ENCODE measurements at regions not wholly inside any gene's neighbourhood (a gene's known extent, or its start where the extent isn't known, plus 50 kb on each side); places are given as distances from the start of the nearest gene placed in this dataset.

GRCh38 chr6:44507014-44507413 is 119.5 kb downstream of the CDC5L start:
- no peak for TF ChIP-seq POLR2A (IDR thresholded peaks at IDR 0.05)
- TF ChIP-seq, protein P1, sequence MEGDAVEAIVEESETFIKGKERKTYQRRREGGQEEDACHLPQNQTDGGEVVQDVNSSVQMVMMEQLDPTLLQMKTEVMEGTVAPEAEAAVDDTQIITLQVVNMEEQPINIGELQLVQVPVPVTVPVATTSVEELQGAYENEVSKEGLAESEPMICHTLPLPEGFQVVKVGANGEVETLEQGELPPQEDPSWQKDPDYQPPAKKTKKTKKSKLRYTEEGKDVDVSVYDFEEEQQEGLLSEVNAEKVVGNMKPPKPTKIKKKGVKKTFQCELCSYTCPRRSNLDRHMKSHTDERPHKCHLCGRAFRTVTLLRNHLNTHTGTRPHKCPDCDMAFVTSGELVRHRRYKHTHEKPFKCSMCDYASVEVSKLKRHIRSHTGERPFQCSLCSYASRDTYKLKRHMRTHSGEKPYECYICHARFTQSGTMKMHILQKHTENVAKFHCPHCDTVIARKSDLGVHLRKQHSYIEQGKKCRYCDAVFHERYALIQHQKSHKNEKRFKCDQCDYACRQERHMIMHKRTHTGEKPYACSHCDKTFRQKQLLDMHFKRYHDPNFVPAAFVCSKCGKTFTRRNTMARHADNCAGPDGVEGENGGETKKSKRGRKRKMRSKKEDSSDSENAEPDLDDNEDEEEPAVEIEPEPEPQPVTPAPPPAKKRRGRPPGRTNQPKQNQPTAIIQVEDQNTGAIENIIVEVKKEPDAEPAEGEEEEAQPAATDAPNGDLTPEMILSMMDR (IDR thresholded peaks at IDR 0.05): no peak

All from Peyer's patch (tissue), 4 donors.